Natural killer cell (primary cell): ENCODE measurements at regions not wholly inside any gene's neighbourhood (a gene's known extent, or its start where the extent isn't known, plus 50 kb on each side); places are given as distances from the start of the nearest gene placed in this dataset.

Source experiments
- ATAC-seq, 3 donors: fragments of 150-1000 bp in 2 of 3; fragments of 200-7000 bp in 1 of 3; cut with Tn5 transposase; 1 replicate in 1 of 3; 2 replicates in 2 of 3; pipeline ENCODE4 v1.10.0; 2021; ENCODE audit warnings: mild to moderate bottlenecking in 2 of 3, moderate library complexity in 2 of 3
- DNase-seq, 2 donors: peaks; one replicate each; pipeline versions ENCODE4 v3.0.0 to v3.0.0-alpha.2; 2013 to 2021; ENCODE audit warnings: mixed read lengths in 1 of 2
- H3K27ac ChIP-seq: one replicate; pipeline ENCODE4 v1.5.1; 2013; ENCODE audit warnings: mild to moderate bottlenecking, low read length
- H3K27me3 ChIP-seq: one replicate; pipeline ENCODE4 v1.6.1; 2013; ENCODE audit warnings: low read length; ENCODE audit not compliant: control insufficient read depth, insufficient read depth
- H3K36me3 ChIP-seq: one replicate; pipeline ENCODE4 v1.6.1; 2013; ENCODE audit warnings: low read length; ENCODE audit not compliant: control insufficient read depth, insufficient read depth
- H3K4me1 ChIP-seq: one replicate; pipeline ENCODE4 v1.6.1; 2013; ENCODE audit warnings: low read length; ENCODE audit not compliant: control insufficient read depth, insufficient read depth
- H3K4me3 ChIP-seq: one replicate; pipeline ENCODE4 v1.5.1; 2013; ENCODE audit warnings: low read length
- H3K9me3 ChIP-seq: one replicate; pipeline ENCODE4 v1.6.1; 2013; ENCODE audit warnings: low read length; ENCODE audit not compliant: control insufficient read depth, insufficient read depth
- H3K27ac Mint-ChIP-seq, 2 donors: one replicate each; pipeline ENCODE4 v1.8.0; 2022; ENCODE audit warnings: mild to moderate bottlenecking in 2 of 2, mixed read lengths in 2 of 2, moderate library complexity in 1 of 2
- H3K27me3 Mint-ChIP-seq, 2 donors: one replicate each; pipeline ENCODE4 v1.8.0; 2022; ENCODE audit warnings: low read depth in 2 of 2, mixed read lengths in 2 of 2
- H3K36me3 Mint-ChIP-seq: one replicate; pipeline ENCODE4 v1.8.0; 2022; ENCODE audit warnings: mixed read lengths
- H3K4me1 Mint-ChIP-seq, 2 donors: one replicate each; pipeline ENCODE4 v1.8.0; 2022; ENCODE audit warnings: mixed read lengths in 2 of 2
- H3K4me3 Mint-ChIP-seq: one replicate; pipeline ENCODE4 v1.8.0; 2022; ENCODE audit warnings: mild to moderate bottlenecking, moderate library complexity, mixed read lengths
- H3K9me3 Mint-ChIP-seq, 2 donors: one replicate each; pipeline ENCODE4 v1.8.0; 2022; ENCODE audit warnings: mixed read lengths in 2 of 2
- CTCF ChIP-seq: fragments of 200-600 bp; IDR thresholded peaks from one replicate; pipeline ENCODE4 v1.8.0; 2022; ENCODE audit warnings: antibody characterized with exemption
- WGBS: methylation state at CpG from one replicate; pipeline ENCODE4 v1.1.7; 2013; ENCODE audit warnings: missing lambda C conversion rate; ENCODE audit not compliant: insufficient coverage; 5-methylcytosine and 5-hydroxymethylcytosine counted together
- intact Hi-C: fragments of 100-400 bp; cut with micrococcal nuclease; formaldehyde crosslinking; loops from one replicate; pipeline ENCODE4 v1.14.2; 2022

GRCh38 chr1:38538834-38539233 is 320.7 kb downstream of the RRAGC start:
- peaks cover 12% of the 10 kb centered on the region for H3K27me3 ChIP-seq
- no peaks in the 10 kb centered on the region for H3K36me3 ChIP-seq
- H3K4me1 ChIP-seq = no peaks in the 10 kb centered on the region
- no peaks in the 10 kb centered on the region for H3K36me3 Mint-ChIP-seq
- no peak overlapping the region for H3K27ac ChIP-seq
- DNase-seq = no peak
- WGBS = 68% methylated on average over 4 of the region's 4 CpGs
- H3K4me1 Mint-ChIP-seq = no peaks in the 10 kb centered on the region
- no peak for ATAC-seq
- no peak overlapping the region for H3K4me3 Mint-ChIP-seq
- no peak overlapping the region for H3K4me3 ChIP-seq
- no peaks in the 10 kb centered on the region for H3K9me3 ChIP-seq
- no peak for TF ChIP-seq CTCF
- H3K27ac Mint-ChIP-seq = no peak overlapping the region
- H3K27me3 Mint-ChIP-seq = peaks cover 16 to 47% of the 10 kb centered on the region in 2 donors
- H3K9me3 Mint-ChIP-seq = no peaks in the 10 kb centered on the region
- intact Hi-C loops = no loop called here

GRCh38 chr1:38536089-38536488 is 323.5 kb downstream of the RRAGC start:
- H3K36me3 Mint-ChIP-seq = no peaks in the 10 kb centered on the region
- TF ChIP-seq CTCF = no peak
- ATAC-seq (no peak), DNase-seq (no peak)
- no peaks in the 10 kb centered on the region for H3K9me3 Mint-ChIP-seq
- intact Hi-C loops = no loop called here
- no peaks in the 10 kb centered on the region for H3K9me3 ChIP-seq
- H3K27me3 ChIP-seq = peaks cover 10% of the 10 kb centered on the region
- no peak overlapping the region for H3K4me3 ChIP-seq
- H3K36me3 ChIP-seq = no peaks in the 10 kb centered on the region
- 96% methylated on average over 4 of the region's 4 CpGs for WGBS
- peaks cover 11 to 37% of the 10 kb centered on the region in 2 donors for H3K27me3 Mint-ChIP-seq
- H3K27ac Mint-ChIP-seq = no peak overlapping the region
- no peak overlapping the region for H3K27ac ChIP-seq
- no peak overlapping the region for H3K4me3 Mint-ChIP-seq
- no peaks in the 10 kb centered on the region for H3K4me1 Mint-ChIP-seq
- no peaks in the 10 kb centered on the region for H3K4me1 ChIP-seq

- DNase-seq = no peak
- no peak overlapping the region for H3K27ac Mint-ChIP-seq
- Histone ChIP-seq H3K4me1 (no peaks in the 10 kb centered on the region), H3K4me3 (no peak overlapping the region), H3K27ac (no peak overlapping the region), H3K9me3 (no peaks in the 10 kb centered on the region), H3K36me3 (no peaks in the 10 kb centered on the region), H3K27me3 (peaks cover 5% of the 10 kb centered on the region)
- peaks cover 4 to 22% of the 10 kb centered on the region in 2 donors for H3K27me3 Mint-ChIP-seq
- no peak overlapping the region for H3K4me3 Mint-ChIP-seq
- intact Hi-C loops = no loop called here
- no peaks in the 10 kb centered on the region for H3K9me3 Mint-ChIP-seq
- no peaks in the 10 kb centered on the region for H3K4me1 Mint-ChIP-seq
- 84% methylated on average over 7 of the region's 7 CpGs for WGBS
- no peaks in the 10 kb centered on the region for H3K36me3 Mint-ChIP-seq
- no peak for ATAC-seq
- no peak for TF ChIP-seq CTCF
Measured at GRCh38 chr1:38534473-38534823, 325.1 kb downstream of the RRAGC start.

GRCh38 chr1:38533772-38534472 is 325.6 kb downstream of the RRAGC start:
- Histone ChIP-seq H3K4me1 (no peaks in the 10 kb centered on the region), H3K27me3 (peaks cover 5% of the 10 kb centered on the region), H3K4me3 (no peak overlapping the region), H3K27ac (no peak overlapping the region), H3K9me3 (no peaks in the 10 kb centered on the region), H3K36me3 (no peaks in the 10 kb centered on the region)
- no peak overlapping the region for H3K27ac Mint-ChIP-seq
- no peaks in the 10 kb centered on the region for H3K36me3 Mint-ChIP-seq
- no peak for ATAC-seq
- 53% methylated on average over 5 of the region's 5 CpGs for WGBS
- no peaks in the 10 kb centered on the region for H3K9me3 Mint-ChIP-seq
- intact Hi-C loops = no loop called here
- no peak for TF ChIP-seq CTCF
- no peak overlapping the region for H3K4me3 Mint-ChIP-seq
- peaks cover 4 to 22% of the 10 kb centered on the region in 2 donors for H3K27me3 Mint-ChIP-seq
- H3K4me1 Mint-ChIP-seq = no peaks in the 10 kb centered on the region
- DNase-seq = no peak
